Mesendoderm (in vitro differentiated cells): ENCODE measurements at regions not wholly inside any gene's neighbourhood (a gene's known extent, or its start where the extent isn't known, plus 50 kb on each side); places are given as distances from the start of the nearest gene placed in this dataset.

Experiments used
- DNase-seq: peaks from one replicate; pipeline ENCODE4 v3.0.0; 2013
- H2AK5ac ChIP-seq: 2 replicates; pipeline ENCODE4 v1.6.1; 2013; ENCODE audit warnings: low read length, inconsistent platforms
- H2BK120ac ChIP-seq: 2 replicates; pipeline ENCODE4 v1.6.1; 2013; ENCODE audit warnings: low read depth, mild to moderate bottlenecking, low read length, moderate library complexity, mixed read lengths
- H2BK15ac ChIP-seq: replicated peaks from 2 replicates; pipeline ENCODE4 v1.6.1; 2013; ENCODE audit warnings: low read depth, mild to moderate bottlenecking, moderate library complexity
- H2BK5ac ChIP-seq: 2 replicates; pipeline ENCODE4 v1.6.1; 2013; ENCODE audit warnings: low read length, inconsistent platforms
- H3K18ac ChIP-seq: 2 replicates; pipeline ENCODE4 v1.6.1; 2013; ENCODE audit warnings: mild to moderate bottlenecking, low read length, mixed read lengths
- H3K23ac ChIP-seq: one replicate; pipeline ENCODE4 v1.6.1; 2013; ENCODE audit warnings: low read length
- H3K27ac ChIP-seq: 2 replicates; pipeline ENCODE4 v1.5.1; 2013; ENCODE audit warnings: low read depth, mild to moderate bottlenecking, inconsistent platforms, low read length, moderate library complexity
- H3K27me3 ChIP-seq: 2 replicates; pipeline ENCODE4 v1.6.1; 2013; ENCODE audit warnings: low read length, control low read depth, mild to moderate bottlenecking, inconsistent platforms; ENCODE audit not compliant: insufficient read depth, poor library complexity
- H3K36me3 ChIP-seq: 2 replicates; pipeline ENCODE4 v1.6.1; 2013; ENCODE audit warnings: low read length, inconsistent platforms; ENCODE audit not compliant: control insufficient read depth, insufficient read depth
- H3K4ac ChIP-seq: one replicate; pipeline ENCODE4 v1.6.1; 2013; ENCODE audit warnings: low read depth, mild to moderate bottlenecking, low read length, moderate library complexity
- H3K4me1 ChIP-seq: 2 replicates; pipeline ENCODE4 v1.6.1; 2013; ENCODE audit warnings: low read depth, low read length, inconsistent platforms; ENCODE audit not compliant: control insufficient read depth
- H3K4me2 ChIP-seq: 2 replicates; pipeline ENCODE4 v1.6.1; 2013; ENCODE audit warnings: low read length
- H3K4me3 ChIP-seq: 2 replicates; pipeline ENCODE4 v1.5.1; 2013; ENCODE audit warnings: mild to moderate bottlenecking, low read length
- H3K56ac ChIP-seq: one replicate; pipeline ENCODE4 v1.6.1; 2013; ENCODE audit warnings: low read length
- H3K79me1 ChIP-seq: 2 replicates; pipeline ENCODE4 v1.6.1; 2013; ENCODE audit warnings: low read length, inconsistent platforms
- H3K79me2 ChIP-seq: 2 replicates; pipeline ENCODE4 v1.6.1; 2013; ENCODE audit warnings: mild to moderate bottlenecking, low read length; ENCODE audit not compliant: control insufficient read depth, insufficient read depth
- H3K9ac ChIP-seq: 2 replicates; pipeline ENCODE4 v1.6.1; 2013; ENCODE audit warnings: low read length, inconsistent platforms
- H4K5ac ChIP-seq: one replicate; pipeline ENCODE4 v1.6.1; 2013; ENCODE audit warnings: low read length
- H4K8ac ChIP-seq: one replicate; pipeline ENCODE4 v1.6.1; 2013; ENCODE audit warnings: low read depth, mild to moderate bottlenecking, control low read depth, low read length, moderate library complexity
- WGBS: extraction: QIAGEN DNeasy Blood & Tissue Kit; methylation state at CpG from one replicate; pipeline ENCODE4 v1.1.7; 2013; ENCODE audit warnings: low lambda C conversion rate, missing lambda C conversion rate; ENCODE audit not compliant: insufficient coverage; ENCODE audit errors: extremely low coverage; 5-methylcytosine and 5-hydroxymethylcytosine counted together

- no CpG with 5 or more reads among the region's 4 CpGs for WGBS
- DNase-seq: no peak
Measured at GRCh38 chr12:30415777-30416176, 279.9 kb downstream of the IPO8 start.

GRCh38 chr12:30414507-30414906 is 281.2 kb downstream of the IPO8 start:
- Histone ChIP-seq H4K8ac (no peak overlapping the region), H3K18ac (no peak overlapping the region), H3K27ac (no peak overlapping the region)

More at GRCh38 chr12:30415777-30416176, 279.9 kb downstream of the IPO8 start:
- no peak overlapping the region for H3K56ac ChIP-seq
- no peak overlapping the region for H2BK15ac ChIP-seq
- no peak overlapping the region for H3K4me3 ChIP-seq
- H2BK120ac ChIP-seq: no peak overlapping the region
- no peak overlapping the region for H4K5ac ChIP-seq
- H3K36me3 ChIP-seq: no peaks in the 10 kb centered on the region
- H3K79me2 ChIP-seq: no peaks in the 10 kb centered on the region
- no peaks in the 10 kb centered on the region for H3K27me3 ChIP-seq
- no peak overlapping the region for H3K4me2 ChIP-seq
- H2AK5ac ChIP-seq: no peak overlapping the region
- H3K79me1 ChIP-seq: no peaks in the 10 kb centered on the region
- no peak overlapping the region for H3K27ac ChIP-seq
- H3K4ac ChIP-seq: no peak overlapping the region
- H3K4me1 ChIP-seq: no peaks in the 10 kb centered on the region
- no peak overlapping the region for H2BK5ac ChIP-seq
- no peak overlapping the region for H4K8ac ChIP-seq
- H3K23ac ChIP-seq: no peak overlapping the region
- H3K18ac ChIP-seq: no peak overlapping the region
- no peak overlapping the region for H3K9ac ChIP-seq

GRCh38 chr12:30400349-30400748 is 295.3 kb downstream of the IPO8 start:
- H3K4me2 ChIP-seq: no peak overlapping the region

More at GRCh38 chr12:30414507-30414906, 281.2 kb downstream of the IPO8 start:
- H4K5ac ChIP-seq: no peak overlapping the region
- H2BK5ac ChIP-seq: no peak overlapping the region
- no peak overlapping the region for H3K4me2 ChIP-seq
- no peak overlapping the region for H3K9ac ChIP-seq
- no peaks in the 10 kb centered on the region for H3K79me1 ChIP-seq
- no peak overlapping the region for H3K4ac ChIP-seq
- no peak for DNase-seq
- H3K27me3 ChIP-seq: no peaks in the 10 kb centered on the region
- no peaks in the 10 kb centered on the region for H3K36me3 ChIP-seq
- no peak overlapping the region for H3K23ac ChIP-seq
- H3K79me2 ChIP-seq: no peaks in the 10 kb centered on the region
- H2BK120ac ChIP-seq: no peak overlapping the region
- H3K4me1 ChIP-seq: no peaks in the 10 kb centered on the region
- H2AK5ac ChIP-seq: no peak overlapping the region
- H3K56ac ChIP-seq: no peak overlapping the region
- no peak overlapping the region for H3K4me3 ChIP-seq
- no peak overlapping the region for H2BK15ac ChIP-seq

GRCh38 chr12:30399859-30400258 is 295.8 kb downstream of the IPO8 start:
- Histone ChIP-seq H3K27ac (no peak overlapping the region), H3K4me2 (no peak overlapping the region), H2AK5ac (no peak overlapping the region), H3K56ac (no peak overlapping the region), H3K23ac (no peak overlapping the region), H3K9ac (no peak overlapping the region), H3K4me1 (no peaks in the 10 kb centered on the region), H4K8ac (no peak overlapping the region), H3K4ac (no peak overlapping the region), H2BK5ac (no peak overlapping the region), H2BK120ac (no peak overlapping the region), H3K27me3 (no peaks in the 10 kb centered on the region), H3K79me2 (no peaks in the 10 kb centered on the region), H3K36me3 (no peaks in the 10 kb centered on the region), H3K79me1 (no peaks in the 10 kb centered on the region), H2BK15ac (no peak overlapping the region), H3K4me3 (no peak overlapping the region), H4K5ac (no peak overlapping the region), H3K18ac (no peak overlapping the region)
- no peak for DNase-seq
- no CpG with 5 or more reads among the region's 2 CpGs for WGBS

More at GRCh38 chr12:30400349-30400748, 295.3 kb downstream of the IPO8 start:
- Histone ChIP-seq H4K8ac (no peak overlapping the region), H2BK120ac (no peak overlapping the region), H3K36me3 (no peaks in the 10 kb centered on the region), H3K9ac (no peak overlapping the region), H3K18ac (no peak overlapping the region), H3K4me1 (no peaks in the 10 kb centered on the region), H3K79me2 (no peaks in the 10 kb centered on the region), H3K27ac (no peak overlapping the region), H2BK5ac (no peak overlapping the region), H2AK5ac (no peak overlapping the region), H3K79me1 (no peaks in the 10 kb centered on the region), H3K4ac (no peak overlapping the region), H4K5ac (no peak overlapping the region), H2BK15ac (no peak overlapping the region), H3K4me3 (no peak overlapping the region), H3K23ac (no peak overlapping the region), H3K56ac (no peak overlapping the region), H3K27me3 (no peaks in the 10 kb centered on the region)
- no peak for DNase-seq

GRCh38 chr12:30396576-30396975 is 299.1 kb downstream of the IPO8 start:
- H3K56ac ChIP-seq: no peak overlapping the region
- H3K4me2 ChIP-seq: no peak overlapping the region
- WGBS: no CpG with 5 or more reads among the region's 2 CpGs
- no peak overlapping the region for H3K9ac ChIP-seq
- H3K18ac ChIP-seq: no peak overlapping the region
- no peaks in the 10 kb centered on the region for H3K79me1 ChIP-seq
- H3K27ac ChIP-seq: no peak overlapping the region
- H4K5ac ChIP-seq: no peak overlapping the region
- H4K8ac ChIP-seq: no peak overlapping the region
- H3K4ac ChIP-seq: no peak overlapping the region
- H3K27me3 ChIP-seq: no peaks in the 10 kb centered on the region
- H3K4me3 ChIP-seq: no peak overlapping the region
- no peaks in the 10 kb centered on the region for H3K36me3 ChIP-seq
- peak; percentile 22 for DNase-seq
- H2BK120ac ChIP-seq: no peak overlapping the region
- no peaks in the 10 kb centered on the region for H3K79me2 ChIP-seq
- no peak overlapping the region for H3K23ac ChIP-seq
- H3K4me1 ChIP-seq: no peaks in the 10 kb centered on the region
- H2BK5ac ChIP-seq: no peak overlapping the region
- no peak overlapping the region for H2AK5ac ChIP-seq
- H2BK15ac ChIP-seq: no peak overlapping the region

- H3K4me3 ChIP-seq: no peak overlapping the region
- H2BK5ac ChIP-seq: no peak overlapping the region
- H3K4ac ChIP-seq: no peak overlapping the region
- no peak overlapping the region for H4K8ac ChIP-seq
- H3K27me3 ChIP-seq: no peaks in the 10 kb centered on the region
- H3K56ac ChIP-seq: no peak overlapping the region
- H3K9ac ChIP-seq: no peak overlapping the region
- no peaks in the 10 kb centered on the region for H3K36me3 ChIP-seq
- no peaks in the 10 kb centered on the region for H3K4me1 ChIP-seq
- no peaks in the 10 kb centered on the region for H3K79me1 ChIP-seq
- H3K18ac ChIP-seq: no peak overlapping the region
- no peak overlapping the region for H4K5ac ChIP-seq
- no peak overlapping the region for H2BK120ac ChIP-seq
- no peak for DNase-seq
- no peak overlapping the region for H2AK5ac ChIP-seq
- no CpG with 5 or more reads among the region's 3 CpGs for WGBS
- H3K27ac ChIP-seq: no peak overlapping the region
- H3K23ac ChIP-seq: no peak overlapping the region
- no peak overlapping the region for H3K4me2 ChIP-seq
- H3K79me2 ChIP-seq: no peaks in the 10 kb centered on the region
- no peak overlapping the region for H2BK15ac ChIP-seq
Measured at GRCh38 chr12:30395190-30395589, 300.5 kb downstream of the IPO8 start.
